ENCODE measurements at regions not wholly inside any gene's neighbourhood (a gene's known extent, or its start where the extent isn't known, plus 50 kb on each side); places are given as distances from the start of the nearest gene placed in this dataset.

DNA sequence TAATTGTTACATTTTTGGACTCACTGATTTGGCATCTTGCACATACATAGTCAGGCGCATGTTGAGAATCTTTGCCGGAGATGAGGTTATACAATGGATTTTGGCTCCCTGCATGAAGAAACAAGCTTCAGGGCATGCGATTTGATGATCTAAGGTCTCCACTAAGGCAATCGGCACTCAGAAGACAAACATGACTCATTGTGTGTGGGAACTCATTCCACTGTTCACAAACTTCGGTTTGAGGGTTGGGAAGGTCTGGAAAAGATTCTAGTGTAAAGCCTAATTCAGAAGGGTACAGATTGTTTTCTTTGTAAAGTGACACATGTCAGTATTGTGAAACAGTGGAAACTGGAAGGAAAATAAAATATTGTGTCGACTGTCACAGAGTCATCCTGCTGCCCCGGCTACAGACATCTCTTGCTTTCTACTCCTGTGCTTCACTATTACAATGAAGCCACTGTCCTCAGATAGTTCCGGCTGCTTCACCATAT, 192.6 kb upstream of the HMGA2 start:
- TF ChIP-seq, protein P1, sequence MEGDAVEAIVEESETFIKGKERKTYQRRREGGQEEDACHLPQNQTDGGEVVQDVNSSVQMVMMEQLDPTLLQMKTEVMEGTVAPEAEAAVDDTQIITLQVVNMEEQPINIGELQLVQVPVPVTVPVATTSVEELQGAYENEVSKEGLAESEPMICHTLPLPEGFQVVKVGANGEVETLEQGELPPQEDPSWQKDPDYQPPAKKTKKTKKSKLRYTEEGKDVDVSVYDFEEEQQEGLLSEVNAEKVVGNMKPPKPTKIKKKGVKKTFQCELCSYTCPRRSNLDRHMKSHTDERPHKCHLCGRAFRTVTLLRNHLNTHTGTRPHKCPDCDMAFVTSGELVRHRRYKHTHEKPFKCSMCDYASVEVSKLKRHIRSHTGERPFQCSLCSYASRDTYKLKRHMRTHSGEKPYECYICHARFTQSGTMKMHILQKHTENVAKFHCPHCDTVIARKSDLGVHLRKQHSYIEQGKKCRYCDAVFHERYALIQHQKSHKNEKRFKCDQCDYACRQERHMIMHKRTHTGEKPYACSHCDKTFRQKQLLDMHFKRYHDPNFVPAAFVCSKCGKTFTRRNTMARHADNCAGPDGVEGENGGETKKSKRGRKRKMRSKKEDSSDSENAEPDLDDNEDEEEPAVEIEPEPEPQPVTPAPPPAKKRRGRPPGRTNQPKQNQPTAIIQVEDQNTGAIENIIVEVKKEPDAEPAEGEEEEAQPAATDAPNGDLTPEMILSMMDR (IDR thresholded peaks at IDR 0.05): no peak
- TF ChIP-seq POLR2A (IDR thresholded peaks at IDR 0.05): no peak
